GM19397 (cell line): ENCODE measurements at regions not wholly inside any gene's neighbourhood (a gene's known extent, or its start where the extent isn't known, plus 50 kb on each side); places are given as distances from the start of the nearest gene placed in this dataset.
A peak's percentile ranks its signal among the peaks of the same experiment; 100 is the strongest.
"Not testable (repeated sequence)": the region's sequence is repeated elsewhere in the genome, so short reads cannot be mapped to it uniquely, and the experiment has no call there.

Experiments
- ATAC-seq: cut with Tn5 transposase; IDR thresholded peaks from one replicate; pipeline ENCODE4 v1.9.1; 2021; ENCODE audit warnings: mild to moderate bottlenecking, moderate library complexity; ENCODE audit not compliant: unreplicated experiment

GRCh38 chr10:55766212-55766611, 594.8 kb downstream of the ZWINT start:
- ATAC-seq, result no peak

- ATAC-seq, result no peak
Measured at GRCh38 chr10:55750458-55750857, 610.6 kb downstream of the ZWINT start.

GRCh38 chr10:55747244-55747643, 613.8 kb downstream of the ZWINT start:
- no peak for ATAC-seq

- no peak for ATAC-seq
Measured at GRCh38 chr10:55746002-55746401, 615.1 kb downstream of the ZWINT start.

DNA sequence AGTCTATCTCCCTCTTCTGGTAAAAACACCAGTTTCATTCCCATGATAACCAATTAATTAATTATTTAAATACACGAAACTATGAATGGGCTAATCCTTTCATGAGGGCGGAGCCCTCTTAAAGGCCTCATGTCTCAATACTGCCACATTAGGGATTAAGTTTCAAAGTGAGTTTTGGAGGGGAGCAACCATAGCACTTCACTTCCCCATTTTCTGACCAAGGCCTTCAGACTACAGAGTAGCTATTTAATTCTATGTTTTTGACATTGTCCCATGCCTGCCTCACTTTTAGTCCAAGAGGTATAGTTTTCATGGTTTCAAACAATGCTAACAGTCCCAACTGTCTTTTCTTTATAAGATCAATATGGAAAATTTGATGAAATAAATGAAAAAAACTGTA, 618.6 kb downstream of the ZWINT start:
- no peak for ATAC-seq

- not testable (repeated sequence) for ATAC-seq
Measured at GRCh38 chr10:55740767-55741166, 620.3 kb downstream of the ZWINT start.

DNA sequence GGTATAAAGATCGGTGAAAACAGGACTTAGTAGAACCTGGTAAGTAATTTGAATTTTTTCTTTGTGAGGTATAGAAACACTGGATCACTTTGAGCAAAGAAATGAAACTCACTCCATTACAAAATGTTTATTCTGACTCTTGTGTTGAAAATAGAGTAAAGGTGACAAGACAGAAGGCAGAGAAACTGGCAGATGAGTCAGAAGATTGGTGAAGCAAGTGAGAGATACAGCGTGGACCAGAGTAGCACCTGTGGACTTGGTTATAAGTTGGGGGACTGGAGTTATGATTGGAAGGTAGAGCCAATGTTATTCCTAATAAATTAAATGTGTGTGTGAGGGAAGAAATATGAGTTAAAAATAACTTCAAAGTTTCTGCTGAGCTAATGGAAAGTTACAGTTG, 620.9 kb downstream of the ZWINT start:
- no peak for ATAC-seq

GRCh38 chr10:55734112-55734511, 626.9 kb downstream of the ZWINT start:
- no peak for ATAC-seq

GRCh38 chr10:55704950-55705349, 656.1 kb downstream of the ZWINT start:
- ATAC-seq, result no peak

GRCh38 chr10:55668326-55668922, 692.6 kb downstream of the ZWINT start:
- no peak for ATAC-seq

- no peak for ATAC-seq
Measured at GRCh38 chr10:55653531-55653930, 707.5 kb downstream of the ZWINT start.

- ATAC-seq, result no peak
Measured at GRCh38 chr10:55641601-55642000, 719.5 kb downstream of the ZWINT start.

- ATAC-seq, result peak; percentile 92
Measured at GRCh38 chr10:55631071-55631654, 729.9 kb downstream of the ZWINT start.

- no peak for ATAC-seq
Measured at GRCh38 chr10:55630491-55631056, 730.5 kb downstream of the ZWINT start.

DNA sequence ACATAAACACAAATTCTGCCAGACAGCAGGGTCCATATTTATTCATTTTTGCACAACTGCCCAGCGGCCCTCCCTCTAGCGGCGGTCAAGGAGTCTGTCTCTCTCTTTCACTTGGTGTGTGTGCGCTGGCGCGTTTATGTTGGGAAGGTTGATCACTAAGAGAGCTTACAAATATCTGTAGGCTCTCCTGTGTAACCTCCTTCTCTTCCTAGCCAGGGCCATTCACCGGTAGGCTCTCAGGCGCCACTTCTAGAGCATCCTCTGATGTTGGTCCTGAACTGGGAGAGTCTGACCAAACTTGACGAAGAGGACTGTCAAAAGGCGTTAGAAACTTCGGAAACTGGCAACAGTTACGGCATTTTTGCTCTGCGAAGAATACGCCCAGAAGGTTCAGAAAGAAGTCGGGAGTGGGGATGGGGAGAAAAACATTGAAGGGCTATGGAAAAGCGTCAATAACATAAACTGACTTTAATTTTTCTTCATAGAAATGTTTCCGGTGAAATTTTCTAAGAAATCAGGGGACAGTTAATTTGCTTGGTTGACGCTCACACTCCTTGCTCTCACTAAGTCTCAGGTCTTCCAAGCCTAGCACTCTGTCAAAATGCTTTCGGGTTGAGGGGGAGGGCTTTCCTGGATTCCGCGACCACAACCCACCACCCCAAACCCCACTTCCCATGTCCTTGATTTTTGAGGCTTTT, 731.1 kb downstream of the ZWINT start:
- ATAC-seq, result no peak

DNA sequence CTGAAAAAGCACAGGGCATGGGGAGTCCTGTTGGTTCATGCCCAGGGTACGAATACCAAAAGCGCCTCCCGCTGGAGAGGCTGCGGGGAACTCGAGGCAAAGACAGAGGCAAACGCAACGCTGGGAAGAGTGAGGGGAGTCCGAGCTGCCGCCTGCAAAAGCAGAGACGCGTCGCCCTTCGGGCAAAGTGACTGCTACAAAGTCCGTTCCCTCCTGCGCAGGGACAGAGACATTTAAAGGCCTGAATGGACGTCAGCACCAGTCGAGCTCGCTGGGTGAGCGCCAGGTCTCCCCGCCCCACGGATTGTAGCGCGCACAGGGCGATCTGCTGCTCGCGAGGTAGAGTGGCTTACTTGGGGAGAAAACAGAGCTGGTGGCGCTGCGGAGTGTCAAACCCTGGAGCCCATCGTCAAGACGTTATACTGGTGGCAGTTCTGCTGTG, 732.8 kb downstream of the ZWINT start:
- no peak for ATAC-seq

GRCh38 chr10:55627501-55628051, 733.5 kb downstream of the ZWINT start:
- no peak for ATAC-seq

DNA sequence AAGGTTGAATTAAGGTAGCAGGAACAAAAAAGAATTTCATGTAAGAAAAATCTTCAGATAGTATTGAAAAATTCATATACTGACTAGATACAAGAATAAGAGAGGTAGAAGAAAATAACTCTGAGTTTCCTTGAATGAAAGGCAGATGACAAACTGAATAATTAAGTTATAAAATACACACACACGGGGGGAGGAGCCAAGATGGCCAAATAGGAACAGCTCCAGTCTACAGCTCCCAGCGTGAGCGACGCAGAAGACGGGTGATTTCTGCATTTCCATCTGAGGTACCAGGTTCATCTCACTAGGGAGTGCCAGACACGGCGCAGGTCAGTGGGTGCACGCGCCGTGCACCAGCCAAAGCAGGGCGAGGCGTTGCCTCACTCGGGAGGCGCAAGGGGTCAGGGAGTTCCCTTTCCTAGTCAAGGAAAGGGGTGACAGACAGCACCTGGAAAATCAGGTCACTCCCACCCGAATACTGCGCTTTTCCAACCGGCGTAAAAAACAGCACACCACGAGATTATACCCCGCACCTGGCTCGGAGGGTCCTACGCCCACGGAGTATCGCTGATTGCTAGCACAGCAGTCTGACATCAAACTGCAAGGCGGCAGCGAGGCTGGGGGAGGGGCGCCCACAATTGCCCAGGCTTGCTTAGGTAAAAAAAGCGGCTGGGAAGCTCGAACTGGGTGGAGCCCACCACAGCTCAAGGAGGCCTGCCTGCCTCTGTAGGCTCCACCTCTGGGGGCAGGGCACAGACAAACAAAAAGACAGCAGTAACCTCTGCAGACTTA, 759.2 kb downstream of the ZWINT start:
- not testable (repeated sequence) for ATAC-seq

DNA sequence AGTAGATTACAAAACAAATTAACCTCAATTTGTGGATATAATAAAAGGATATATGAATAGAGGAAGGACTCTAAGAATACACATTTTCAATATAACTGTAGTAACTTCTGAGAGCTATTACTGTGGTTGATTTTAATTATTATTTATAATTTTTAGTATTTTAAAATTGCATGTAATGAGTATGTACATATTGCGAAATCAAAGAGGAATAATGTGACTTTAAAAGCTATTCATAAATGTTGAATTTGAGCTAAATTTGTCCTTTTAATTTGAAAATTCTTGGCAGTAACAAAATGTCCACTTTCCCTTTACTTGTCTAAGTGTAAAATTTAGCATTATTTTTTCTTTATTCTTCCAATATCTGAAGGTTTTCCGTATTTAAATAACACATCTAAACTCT, 750.6 kb upstream of the PCDH15 start:
- ATAC-seq, result no peak

GRCh38 chr10:55550236-55550635, 749.2 kb upstream of the PCDH15 start:
- ATAC-seq, result no peak

GRCh38 chr10:55537497-55537896, 736.5 kb upstream of the PCDH15 start:
- not testable (repeated sequence) for ATAC-seq
